Heart left ventricle (tissue), 13 donors: ENCODE measurements at regions not wholly inside any gene's neighbourhood (a gene's known extent, or its start where the extent isn't known, plus 50 kb on each side); places are given as distances from the start of the nearest gene placed in this dataset.

ENCODE experiments used
- CTCF ChIP-seq, 12 donors: fragments of 200-600 bp; sonication (generic) in 4 of 12; IDR thresholded peaks; one replicate each; pipeline versions ENCODE4 v1.5.0 to v1.8.0; 2018 to 2022; ENCODE audit warnings: antibody characterized with exemption in 12 of 12, mild to moderate bottlenecking in 5 of 12
- POLR2A ChIP-seq, 2 donors: fragments of 450-650 bp; IDR thresholded peaks; one replicate each; pipeline ENCODE4 v1.6.1; 2017; ENCODE audit warnings: antibody characterized with exemption in 2 of 2, mild to moderate bottlenecking in 2 of 2, moderate library complexity in 2 of 2
- donor health status: ischemic (EF 13 %, LVEDD 7.1; RV severe dilation, severe dysfunction).
- donor health status: DM: no; HTN: yes; CAD: no.
- donor health status: DM: no; HTN: no; CAD: no.
- donor health status: ischemic (EF 25% LVEDD 6.9; RV normal size, moderate dysfunction).
- donor health status: ischemic (EF 25% LVEDD 5.7; RV mildly dilated, moderate dysfunction).
- donor health status: ischemic (EF 35%, LVEDD 5.7; RV mildly dilated, moderate dysfunction).
- donor health status: nonischemic (EF 11% LVEDD 7.7; RV severe dilation, severe dysfunction).
- donor health status: DM: yes; HTN: yes; CAD: no.
- donor health status: PGD.
- donor health status: ischemic (EF 29% LVEDD 5.4; RV normal size, mild dysfunction).
- donor health status: nonischemic (EF 23%, LVEDD 6.1; RV moderate dilation, normal function).

GRCh38 chr5:35383041-35383440 is 152.8 kb upstream of the PRLR start:
- no peak for TF ChIP-seq CTCF (IDR thresholded peaks at IDR 0.05)
- no peak for TF ChIP-seq POLR2A (IDR thresholded peaks at IDR 0.05)
